B cell (primary cell): ENCODE measurements at regions not wholly inside any gene's neighbourhood (a gene's known extent, or its start where the extent isn't known, plus 50 kb on each side); places are given as distances from the start of the nearest gene placed in this dataset.

Experiments used
- CTCF ChIP-seq: fragments of 200-600 bp; IDR thresholded peaks from one replicate; pipeline ENCODE4 v1.8.0; 2022; ENCODE audit warnings: antibody characterized with exemption, mild to moderate bottlenecking
- EZH2 ChIP-seq: IDR thresholded peaks from 2 replicates; pipeline ENCODE4 v1.6.1; 2012; ENCODE audit warnings: borderline replicate concordance, low read depth, mild to moderate bottlenecking, moderate library complexity, low read length; ENCODE audit not compliant: insufficient read depth, poor library complexity, severe bottlenecking

GRCh38 chr14:32017587-32017986 lies 59.5 kb upstream of the ARHGAP5 start:
- no peak for TF ChIP-seq EZH2
- TF ChIP-seq CTCF, result no peak
